Activated T-helper 17 cell treated with anti-CD3 and anti-CD28 coated beads, Interleukin-2, amount 50 U/mL, for 72 hours (primary cell): ENCODE measurements at regions not wholly inside any gene's neighbourhood (a gene's known extent, or its start where the extent isn't known, plus 50 kb on each side); places are given as distances from the start of the nearest gene placed in this dataset.

Experiments
- ATAC-seq: fragments of 150-1000 bp; cut with Tn5 transposase; replicated peaks from 2 replicates; pipeline ENCODE4 v1.10.0; 2021; ENCODE audit warnings: mild to moderate bottlenecking, moderate library complexity
- H3K27ac Mint-ChIP-seq: one replicate; pipeline ENCODE4 v1.8.0; 2022; ENCODE audit warnings: mixed read lengths
- H3K27me3 Mint-ChIP-seq: one replicate; pipeline ENCODE4 v1.8.0; 2022; ENCODE audit warnings: mixed read lengths
- H3K36me3 Mint-ChIP-seq: one replicate; pipeline ENCODE4 v1.8.0; 2022; ENCODE audit warnings: low read depth, mild to moderate bottlenecking, mixed read lengths
- H3K4me1 Mint-ChIP-seq: one replicate; pipeline ENCODE4 v1.8.0; 2022; ENCODE audit warnings: mixed read lengths
- H3K4me3 Mint-ChIP-seq: one replicate; pipeline ENCODE4 v1.8.0; 2022; ENCODE audit warnings: mild to moderate bottlenecking, mixed read lengths
- H3K9me3 Mint-ChIP-seq: one replicate; pipeline ENCODE4 v1.8.0; 2022; ENCODE audit warnings: mixed read lengths

- Mint-ChIP-seq H3K36me3 (no peaks in the 10 kb centered on the region), H3K27ac (no peak overlapping the region), H3K27me3 (peaks cover 4% of the 10 kb centered on the region), H3K9me3 (peaks cover 6% of the 10 kb centered on the region), H3K4me1 (no peaks in the 10 kb centered on the region), H3K4me3 (no peak overlapping the region)
- no peak for ATAC-seq
Observed at GRCh38 chr2:104774631-104775030, 79.3 kb upstream of the POU3F3 start.

DNA sequence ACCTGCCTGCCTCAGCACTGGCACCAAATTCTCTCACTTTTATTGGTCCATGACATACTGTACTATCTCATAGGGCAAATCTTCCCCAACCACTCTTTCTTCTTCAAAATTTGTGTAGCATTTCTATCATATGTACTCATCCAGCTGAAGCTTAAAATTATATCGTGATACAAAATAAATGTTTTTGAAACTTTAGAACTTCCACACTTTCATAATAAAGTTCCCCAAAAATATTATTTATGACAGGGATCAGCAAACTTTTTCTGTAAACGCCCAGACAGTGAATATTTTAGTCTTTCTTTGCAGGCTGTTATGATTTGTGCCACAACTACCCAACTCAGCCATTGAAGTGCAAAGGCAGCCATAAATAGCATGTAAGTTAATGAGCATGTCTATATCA is 76.2 kb upstream of the POU3F3 start:
- no peak for ATAC-seq
- H3K36me3 Mint-ChIP-seq = no peaks in the 10 kb centered on the region
- no peak overlapping the region for H3K27ac Mint-ChIP-seq
- H3K4me3 Mint-ChIP-seq = no peak overlapping the region
- peaks cover 6% of the 10 kb centered on the region for H3K9me3 Mint-ChIP-seq
- H3K27me3 Mint-ChIP-seq = peaks cover 4% of the 10 kb centered on the region
- H3K4me1 Mint-ChIP-seq = no peaks in the 10 kb centered on the region

- no peaks in the 10 kb centered on the region for H3K36me3 Mint-ChIP-seq
- no peak for ATAC-seq
- no peaks in the 10 kb centered on the region for H3K4me1 Mint-ChIP-seq
- peaks cover 3% of the 10 kb centered on the region for H3K9me3 Mint-ChIP-seq
- H3K27ac Mint-ChIP-seq = no peak overlapping the region
- peaks cover 4% of the 10 kb centered on the region for H3K27me3 Mint-ChIP-seq
- H3K4me3 Mint-ChIP-seq = no peak overlapping the region
Observed at GRCh38 chr2:104781151-104781550, 72.8 kb upstream of the POU3F3 start.

- no peaks in the 10 kb centered on the region for H3K36me3 Mint-ChIP-seq
- H3K27ac Mint-ChIP-seq = no peak overlapping the region
- no peaks in the 10 kb centered on the region for H3K4me1 Mint-ChIP-seq
- no peaks in the 10 kb centered on the region for H3K27me3 Mint-ChIP-seq
- no peaks in the 10 kb centered on the region for H3K9me3 Mint-ChIP-seq
- no peak overlapping the region for H3K4me3 Mint-ChIP-seq
- no peak for ATAC-seq
Observed at GRCh38 chr2:104784264-104784663, 69.7 kb upstream of the POU3F3 start.

- ATAC-seq = no peak
- H3K4me3 Mint-ChIP-seq = no peak overlapping the region
- peaks cover 4% of the 10 kb centered on the region for H3K27me3 Mint-ChIP-seq
- no peaks in the 10 kb centered on the region for H3K36me3 Mint-ChIP-seq
- no peak overlapping the region for H3K27ac Mint-ChIP-seq
- no peaks in the 10 kb centered on the region for H3K4me1 Mint-ChIP-seq
- no peaks in the 10 kb centered on the region for H3K9me3 Mint-ChIP-seq
Observed at GRCh38 chr2:104786204-104786603, 67.7 kb upstream of the POU3F3 start.

- no peaks in the 10 kb centered on the region for H3K4me1 Mint-ChIP-seq
- no peak for ATAC-seq
- peaks cover 4% of the 10 kb centered on the region for H3K27me3 Mint-ChIP-seq
- no peaks in the 10 kb centered on the region for H3K36me3 Mint-ChIP-seq
- no peak overlapping the region for H3K27ac Mint-ChIP-seq
- H3K4me3 Mint-ChIP-seq = no peak overlapping the region
- H3K9me3 Mint-ChIP-seq = no peaks in the 10 kb centered on the region
Observed at GRCh38 chr2:104786821-104787220, 67.1 kb upstream of the POU3F3 start.

GRCh38 chr2:104787298-104788065 is 66.4 kb upstream of the POU3F3 start:
- Mint-ChIP-seq H3K9me3 (no peaks in the 10 kb centered on the region), H3K36me3 (no peaks in the 10 kb centered on the region), H3K27ac (no peak overlapping the region), H3K4me3 (no peak overlapping the region), H3K27me3 (peaks cover 4% of the 10 kb centered on the region), H3K4me1 (no peaks in the 10 kb centered on the region)
- ATAC-seq = no peak

- no peaks in the 10 kb centered on the region for H3K9me3 Mint-ChIP-seq
- no peak overlapping the region for H3K27ac Mint-ChIP-seq
- no peaks in the 10 kb centered on the region for H3K4me1 Mint-ChIP-seq
- ATAC-seq = no peak
- H3K27me3 Mint-ChIP-seq = peaks cover 4% of the 10 kb centered on the region
- H3K4me3 Mint-ChIP-seq = no peak overlapping the region
- no peaks in the 10 kb centered on the region for H3K36me3 Mint-ChIP-seq
Observed at GRCh38 chr2:104788742-104789455, 65.0 kb upstream of the POU3F3 start.

- no peak for ATAC-seq
- H3K9me3 Mint-ChIP-seq = no peaks in the 10 kb centered on the region
- H3K4me3 Mint-ChIP-seq = no peak overlapping the region
- H3K27ac Mint-ChIP-seq = no peak overlapping the region
- H3K27me3 Mint-ChIP-seq = peaks cover 4% of the 10 kb centered on the region
- no peaks in the 10 kb centered on the region for H3K36me3 Mint-ChIP-seq
- H3K4me1 Mint-ChIP-seq = no peaks in the 10 kb centered on the region
Observed at GRCh38 chr2:104790100-104790811, 63.7 kb upstream of the POU3F3 start.

- no peak for ATAC-seq
- Mint-ChIP-seq H3K36me3 (no peaks in the 10 kb centered on the region), H3K4me3 (no peak overlapping the region), H3K4me1 (no peaks in the 10 kb centered on the region), H3K9me3 (no peaks in the 10 kb centered on the region), H3K27ac (no peak overlapping the region), H3K27me3 (peaks cover 4% of the 10 kb centered on the region)
Observed at GRCh38 chr2:104790901-104791495, 62.9 kb upstream of the POU3F3 start.

- no peak overlapping the region for H3K4me3 Mint-ChIP-seq
- H3K36me3 Mint-ChIP-seq = no peaks in the 10 kb centered on the region
- peaks cover 4% of the 10 kb centered on the region for H3K27me3 Mint-ChIP-seq
- no peak for ATAC-seq
- no peaks in the 10 kb centered on the region for H3K9me3 Mint-ChIP-seq
- no peak overlapping the region for H3K27ac Mint-ChIP-seq
- H3K4me1 Mint-ChIP-seq = no peaks in the 10 kb centered on the region
Observed at GRCh38 chr2:104793966-104794365, 59.9 kb upstream of the POU3F3 start.

- H3K4me1 Mint-ChIP-seq = no peaks in the 10 kb centered on the region
- H3K9me3 Mint-ChIP-seq = no peaks in the 10 kb centered on the region
- H3K27me3 Mint-ChIP-seq = peaks cover 3% of the 10 kb centered on the region
- ATAC-seq = no peak
- no peak overlapping the region for H3K27ac Mint-ChIP-seq
- no peak overlapping the region for H3K4me3 Mint-ChIP-seq
- H3K36me3 Mint-ChIP-seq = no peaks in the 10 kb centered on the region
Observed at GRCh38 chr2:104794441-104794840, 59.5 kb upstream of the POU3F3 start.
